Neural progenitor cell (in vitro differentiated cells): ENCODE measurements at regions not wholly inside any gene's neighbourhood (a gene's known extent, or its start where the extent isn't known, plus 50 kb on each side); places are given as distances from the start of the nearest gene placed in this dataset.
A peak's percentile ranks its signal among the peaks of the same experiment; 100 is the strongest.

Experiments used
- DNase-seq: peaks from one replicate; pipeline ENCODE4 v3.0.0-alpha.2; 2016; ENCODE audit warnings: low spot score
- H2AFZ ChIP-seq: fragments of 200-600 bp; sonication (generic); replicated peaks from 2 replicates; pipeline ENCODE4 v1.6.1; 2016; ENCODE audit warnings: antibody characterized with exemption
- H3F3A ChIP-seq: fragments of 200-600 bp; sonication (generic); 2 replicates; pipeline ENCODE4 v1.6.1; 2016; ENCODE audit warnings: antibody characterized with exemption, low read depth
- H3K27ac ChIP-seq: fragments of 200-600 bp; sonication (generic); 2 replicates; pipeline ENCODE4 v1.5.1; 2016; ENCODE audit warnings: mild to moderate bottlenecking
- H3K27me3 ChIP-seq: fragments of 200-600 bp; sonication (generic); 2 replicates; pipeline ENCODE4 v1.6.1; 2016; ENCODE audit warnings: mild to moderate bottlenecking, moderate library complexity
- H3K36me3 ChIP-seq: fragments of 200-600 bp; sonication (generic); 2 replicates; pipeline ENCODE4 v1.5.1; 2016
- H3K4me1 ChIP-seq: fragments of 200-600 bp; sonication (generic); 2 replicates; pipeline ENCODE4 v1.6.1; 2016; ENCODE audit warnings: mixed run types
- H3K4me2 ChIP-seq: fragments of 200-600 bp; sonication (generic); 2 replicates; pipeline ENCODE4 v1.6.1; 2016
- H3K4me3 ChIP-seq: fragments of 200-600 bp; sonication (generic); 2 replicates; pipeline ENCODE4 v1.5.1; 2016
- H3K79me2 ChIP-seq: fragments of 200-600 bp; sonication (generic); 2 replicates; pipeline ENCODE4 v1.6.1; 2016; ENCODE audit warnings: low read depth
- H3K9ac ChIP-seq: fragments of 200-600 bp; sonication (generic); 2 replicates; pipeline ENCODE4 v1.6.1; 2016
- H3K9me3 ChIP-seq: fragments of 200-600 bp; sonication (generic); 2 replicates; pipeline ENCODE4 v1.5.1; 2016; ENCODE audit warnings: low read depth
- H4K20me1 ChIP-seq: fragments of 200-600 bp; sonication (generic); 2 replicates; pipeline ENCODE4 v1.6.1; 2016; ENCODE audit warnings: low read depth
- H3K27ac Mint-ChIP-seq: 3 replicates; pipeline ENCODE4 v1.8.0; 2021; ENCODE audit warnings: mixed read lengths
- H3K27me3 Mint-ChIP-seq: 2 replicates; pipeline ENCODE4 v1.8.0; 2022; ENCODE audit warnings: low read depth, mild to moderate bottlenecking, inconsistent platforms, moderate library complexity, mixed read lengths; ENCODE audit not compliant: insufficient read depth
- H3K36me3 Mint-ChIP-seq: 3 replicates; pipeline ENCODE4 v1.8.0; 2021; ENCODE audit warnings: mixed read lengths
- H3K4me1 Mint-ChIP-seq: 3 replicates; pipeline ENCODE4 v1.8.0; 2021; ENCODE audit warnings: mixed read lengths
- H3K4me3 Mint-ChIP-seq: 3 replicates; pipeline ENCODE4 v1.8.0; 2021; ENCODE audit warnings: mild to moderate bottlenecking, moderate library complexity, mixed read lengths
- H3K9me3 Mint-ChIP-seq: 3 replicates; pipeline ENCODE4 v1.8.0; 2020; ENCODE audit warnings: mixed read lengths
- CTCF ChIP-seq: fragments of 200-600 bp; sonication (generic); IDR thresholded peaks from 2 replicates; pipeline ENCODE4 v1.5.1; 2017; ENCODE audit warnings: antibody characterized with exemption, mild to moderate bottlenecking
- EZH2 ChIP-seq: fragments of 200-600 bp; sonication (generic); IDR thresholded peaks from 2 replicates; pipeline ENCODE4 v1.6.1; 2017; ENCODE audit warnings: antibody characterized with exemption, mild to moderate bottlenecking, moderate library complexity
- EZH2phosphoT487 ChIP-seq: fragments of 200-600 bp; sonication (generic); IDR thresholded peaks from 2 replicates; pipeline ENCODE4 v1.6.1; 2017; ENCODE audit warnings: antibody characterized with exemption

- Histone ChIP-seq H2AFZ (no peak overlapping the region), H3K27ac (no peak overlapping the region), H3F3A (no peaks in the 10 kb centered on the region), H3K9me3 (no peaks in the 10 kb centered on the region), H3K9ac (no peak overlapping the region), H4K20me1 (no peaks in the 10 kb centered on the region), H3K27me3 (no peaks in the 10 kb centered on the region), H3K4me1 (peaks cover 9% of the 10 kb centered on the region), H3K36me3 (no peaks in the 10 kb centered on the region), H3K4me2 (no peak overlapping the region), H3K4me3 (no peak overlapping the region), H3K79me2 (no peaks in the 10 kb centered on the region)
- H3K36me3 Mint-ChIP-seq = no peaks in the 10 kb centered on the region
- DNase-seq = no peak
- no peaks in the 10 kb centered on the region for H3K9me3 Mint-ChIP-seq
- peaks cover 10% of the 10 kb centered on the region for H3K4me1 Mint-ChIP-seq
- H3K4me3 Mint-ChIP-seq = no peak overlapping the region
- no peak overlapping the region for H3K27ac Mint-ChIP-seq
- TF ChIP-seq EZH2phosphoT487 = no peak
- TF ChIP-seq CTCF = no peak
- TF ChIP-seq EZH2 = no peak
- peaks cover 2% of the 10 kb centered on the region for H3K27me3 Mint-ChIP-seq
These were observed 528.7 kb downstream of the DOK5 start for GRCh38 chr20:55004044-55004443.

- H3K4me2 ChIP-seq = no peak overlapping the region
- H4K20me1 ChIP-seq = no peaks in the 10 kb centered on the region
- no peaks in the 10 kb centered on the region for H3K27me3 Mint-ChIP-seq
- H3K4me3 Mint-ChIP-seq = no peak overlapping the region
- no peaks in the 10 kb centered on the region for H3K9me3 ChIP-seq
- no peak overlapping the region for H3K27ac Mint-ChIP-seq
- no peaks in the 10 kb centered on the region for H3K36me3 ChIP-seq
- no peak overlapping the region for H3K4me3 ChIP-seq
- no peaks in the 10 kb centered on the region for H3K4me1 ChIP-seq
- no peaks in the 10 kb centered on the region for H3K27me3 ChIP-seq
- no peaks in the 10 kb centered on the region for H3K36me3 Mint-ChIP-seq
- peaks cover 13% of the 10 kb centered on the region for H3K4me1 Mint-ChIP-seq
- no peak overlapping the region for H3K27ac ChIP-seq
- TF ChIP-seq CTCF = no peak
- TF ChIP-seq EZH2 = no peak
- TF ChIP-seq EZH2phosphoT487 = no peak
- no peak overlapping the region for H3K9ac ChIP-seq
- H3K9me3 Mint-ChIP-seq = no peaks in the 10 kb centered on the region
- H3F3A ChIP-seq = no peaks in the 10 kb centered on the region
- DNase-seq = no peak
- no peaks in the 10 kb centered on the region for H3K79me2 ChIP-seq
- no peak overlapping the region for H2AFZ ChIP-seq
These were observed 520.2 kb downstream of the DOK5 start for GRCh38 chr20:54995553-54995952.

- no peak overlapping the region for H3K4me2 ChIP-seq
- peak; percentile 65 for DNase-seq
- Mint-ChIP-seq H3K9me3 (no peaks in the 10 kb centered on the region), H3K27me3 (no peaks in the 10 kb centered on the region), H3K4me3 (no peak overlapping the region), H3K36me3 (no peaks in the 10 kb centered on the region), H3K27ac (peak overlapping the region; percentile 4), H3K4me1 (peaks cover 13% of the 10 kb centered on the region)
- H3K27me3 ChIP-seq = no peaks in the 10 kb centered on the region
- H3K4me1 ChIP-seq = no peaks in the 10 kb centered on the region
- H3F3A ChIP-seq = no peaks in the 10 kb centered on the region
- H4K20me1 ChIP-seq = no peaks in the 10 kb centered on the region
- H3K27ac ChIP-seq = no peak overlapping the region
- H3K9me3 ChIP-seq = no peaks in the 10 kb centered on the region
- no peak for TF ChIP-seq EZH2phosphoT487
- TF ChIP-seq EZH2 = no peak
- TF ChIP-seq CTCF = no peak
- peak overlapping the region; percentile 45 for H2AFZ ChIP-seq
- no peak overlapping the region for H3K9ac ChIP-seq
- H3K4me3 ChIP-seq = no peak overlapping the region
- no peaks in the 10 kb centered on the region for H3K36me3 ChIP-seq
- H3K79me2 ChIP-seq = no peaks in the 10 kb centered on the region
These were observed 519.6 kb downstream of the DOK5 start for GRCh38 chr20:54995011-54995410.

- H3K4me3 Mint-ChIP-seq = no peak overlapping the region
- H3K4me1 ChIP-seq = peaks cover 4% of the 10 kb centered on the region
- H3K9me3 Mint-ChIP-seq = peaks cover 4% of the 10 kb centered on the region
- H3K9ac ChIP-seq = no peak overlapping the region
- no peaks in the 10 kb centered on the region for H3K27me3 ChIP-seq
- H3K27me3 Mint-ChIP-seq = peaks cover 4% of the 10 kb centered on the region
- H2AFZ ChIP-seq = no peak overlapping the region
- H3K27ac ChIP-seq = no peak overlapping the region
- no peaks in the 10 kb centered on the region for H3K79me2 ChIP-seq
- H3K27ac Mint-ChIP-seq = no peak overlapping the region
- no peaks in the 10 kb centered on the region for H4K20me1 ChIP-seq
- no peak overlapping the region for H3K4me2 ChIP-seq
- H3K36me3 Mint-ChIP-seq = no peaks in the 10 kb centered on the region
- peaks cover 12% of the 10 kb centered on the region for H3K4me1 Mint-ChIP-seq
- no peaks in the 10 kb centered on the region for H3K36me3 ChIP-seq
- no peak for DNase-seq
- H3K4me3 ChIP-seq = no peak overlapping the region
- no peaks in the 10 kb centered on the region for H3K9me3 ChIP-seq
- no peaks in the 10 kb centered on the region for H3F3A ChIP-seq
- no peak for TF ChIP-seq EZH2
- no peak for TF ChIP-seq CTCF
- no peak for TF ChIP-seq EZH2phosphoT487
These were observed 509.7 kb downstream of the DOK5 start for GRCh38 chr20:54985091-54985490.
